K562 (cell line): ENCODE measurements at regions not wholly inside any gene's neighbourhood (a gene's known extent, or its start where the extent isn't known, plus 50 kb on each side); places are given as distances from the start of the nearest gene placed in this dataset.

Experiments used
- POLR2A ChIP-seq: fragments of 450-650 bp; conservative IDR thresholded peaks from 2 replicates; pipeline ENCODE4 v1.6.1; 2016
- RAD51 ChIP-seq: fragments of 450-650 bp; IDR thresholded peaks from 2 replicates; pipeline ENCODE4 v1.7.1; 2016; ENCODE audit warnings: low read depth, mild to moderate bottlenecking, borderline replicate concordance
- SIN3A ChIP-seq, 2 experiments: fragments of 150-350 bp in 1 of 2; IDR thresholded peaks; 2 replicates each; pipeline ENCODE4 v1.6.1; 2011 to 2016; ENCODE audit warnings: borderline replicate concordance in 2 of 2, low read depth in 2 of 2, low read length in 2 of 2, mild to moderate bottlenecking in 2 of 2, moderate library complexity in 2 of 2; ENCODE audit not compliant: control insufficient read depth in 1 of 2
- TF ChIP-seq, protein P1 (sequence below), 3 experiments: IDR thresholded peaks in 2 of 3; conservative IDR thresholded peaks in 1 of 3; 2 replicates each; pipeline ENCODE4 v1.5.1; 2011 to 2012; ENCODE audit warnings: low read length in 3 of 3, mild to moderate bottlenecking in 3 of 3, control low read depth in 2 of 3, improper control_type of control experiment in 1 of 3, inconsistent platforms in 1 of 3, low read depth in 1 of 3, mixed read lengths in 1 of 3, moderate library complexity in 1 of 3; ENCODE audit not compliant: insufficient read depth in 2 of 3
- TF ChIP-seq, protein P2 (sequence below), 2 experiments: fragments of 200-800 bp in 1 of 2; sonication (Bioruptor generic) in 1 of 2; sonication (generic) in 1 of 2; formaldehyde crosslinking in 1 of 2; IDR thresholded peaks in 1 of 2; conservative IDR thresholded peaks in 1 of 2; 2 replicates each; pipeline versions ENCODE4 v1.5.0 to v1.6.1; 2016 to 2020; ENCODE audit warnings: missing compliant biosample characterization in 1 of 2, missing genetic modification characterization in 1 of 2, missing genetic modification reagents in 1 of 2
- TF ChIP-seq, protein P3 (sequence below): sonication (generic); formaldehyde crosslinking; IDR thresholded peaks from 2 replicates; pipeline ENCODE4 v1.8.0; 2022; ENCODE audit warnings: mild to moderate bottlenecking, missing genetic modification reagents

DNA sequence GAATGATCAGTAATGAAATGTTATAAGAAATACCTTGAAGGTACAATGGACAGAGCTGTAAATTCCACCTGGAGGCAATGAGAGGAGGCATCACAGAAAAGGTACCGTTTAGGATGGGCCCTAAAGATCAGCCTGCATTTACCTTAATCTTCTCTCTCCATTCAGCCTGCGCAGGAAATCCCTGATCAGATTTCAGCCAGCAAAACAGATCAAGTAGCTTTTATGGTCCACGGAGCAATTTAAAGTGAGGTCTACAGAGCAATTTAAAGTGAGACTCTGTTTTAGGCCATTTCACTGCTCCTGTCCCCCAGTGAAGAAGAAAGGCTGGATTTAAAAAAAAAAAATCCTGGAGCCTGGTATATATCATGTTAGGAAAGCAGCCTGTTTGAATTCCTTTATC lies 195.1 kb upstream of the VCX start:
- TF ChIP-seq, protein P1, sequence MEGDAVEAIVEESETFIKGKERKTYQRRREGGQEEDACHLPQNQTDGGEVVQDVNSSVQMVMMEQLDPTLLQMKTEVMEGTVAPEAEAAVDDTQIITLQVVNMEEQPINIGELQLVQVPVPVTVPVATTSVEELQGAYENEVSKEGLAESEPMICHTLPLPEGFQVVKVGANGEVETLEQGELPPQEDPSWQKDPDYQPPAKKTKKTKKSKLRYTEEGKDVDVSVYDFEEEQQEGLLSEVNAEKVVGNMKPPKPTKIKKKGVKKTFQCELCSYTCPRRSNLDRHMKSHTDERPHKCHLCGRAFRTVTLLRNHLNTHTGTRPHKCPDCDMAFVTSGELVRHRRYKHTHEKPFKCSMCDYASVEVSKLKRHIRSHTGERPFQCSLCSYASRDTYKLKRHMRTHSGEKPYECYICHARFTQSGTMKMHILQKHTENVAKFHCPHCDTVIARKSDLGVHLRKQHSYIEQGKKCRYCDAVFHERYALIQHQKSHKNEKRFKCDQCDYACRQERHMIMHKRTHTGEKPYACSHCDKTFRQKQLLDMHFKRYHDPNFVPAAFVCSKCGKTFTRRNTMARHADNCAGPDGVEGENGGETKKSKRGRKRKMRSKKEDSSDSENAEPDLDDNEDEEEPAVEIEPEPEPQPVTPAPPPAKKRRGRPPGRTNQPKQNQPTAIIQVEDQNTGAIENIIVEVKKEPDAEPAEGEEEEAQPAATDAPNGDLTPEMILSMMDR (IDR thresholded peaks at IDR 0.05 in 2 of 3, conservative IDR thresholded peaks at IDR 0.05 in 1 of 3; ENCODE audit: insufficient read depth in 2 of 3, low read depth in 1 of 3, low read length in 3 of 3) = no peak
- TF ChIP-seq, protein P2, sequence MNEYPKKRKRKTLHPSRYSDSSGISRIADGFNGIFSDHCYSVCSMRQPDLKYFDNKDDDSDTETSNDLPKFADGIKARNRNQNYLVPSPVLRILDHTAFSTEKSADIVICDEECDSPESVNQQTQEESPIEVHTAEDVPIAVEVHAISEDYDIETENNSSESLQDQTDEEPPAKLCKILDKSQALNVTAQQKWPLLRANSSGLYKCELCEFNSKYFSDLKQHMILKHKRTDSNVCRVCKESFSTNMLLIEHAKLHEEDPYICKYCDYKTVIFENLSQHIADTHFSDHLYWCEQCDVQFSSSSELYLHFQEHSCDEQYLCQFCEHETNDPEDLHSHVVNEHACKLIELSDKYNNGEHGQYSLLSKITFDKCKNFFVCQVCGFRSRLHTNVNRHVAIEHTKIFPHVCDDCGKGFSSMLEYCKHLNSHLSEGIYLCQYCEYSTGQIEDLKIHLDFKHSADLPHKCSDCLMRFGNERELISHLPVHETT (CRISPR knock-in tag; conservative IDR thresholded peaks at IDR 0.05 in 1 of 2, IDR thresholded peaks at IDR 0.05 in 1 of 2) = no peak
- TF ChIP-seq, protein P3, sequence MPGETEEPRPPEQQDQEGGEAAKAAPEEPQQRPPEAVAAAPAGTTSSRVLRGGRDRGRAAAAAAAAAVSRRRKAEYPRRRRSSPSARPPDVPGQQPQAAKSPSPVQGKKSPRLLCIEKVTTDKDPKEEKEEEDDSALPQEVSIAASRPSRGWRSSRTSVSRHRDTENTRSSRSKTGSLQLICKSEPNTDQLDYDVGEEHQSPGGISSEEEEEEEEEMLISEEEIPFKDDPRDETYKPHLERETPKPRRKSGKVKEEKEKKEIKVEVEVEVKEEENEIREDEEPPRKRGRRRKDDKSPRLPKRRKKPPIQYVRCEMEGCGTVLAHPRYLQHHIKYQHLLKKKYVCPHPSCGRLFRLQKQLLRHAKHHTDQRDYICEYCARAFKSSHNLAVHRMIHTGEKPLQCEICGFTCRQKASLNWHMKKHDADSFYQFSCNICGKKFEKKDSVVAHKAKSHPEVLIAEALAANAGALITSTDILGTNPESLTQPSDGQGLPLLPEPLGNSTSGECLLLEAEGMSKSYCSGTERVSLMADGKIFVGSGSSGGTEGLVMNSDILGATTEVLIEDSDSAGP = no peak
- TF ChIP-seq POLR2A = no peak
- no peak for TF ChIP-seq RAD51
- no peak for TF ChIP-seq SIN3A (IDR thresholded peaks at IDR 0.05; ENCODE audit: borderline replicate concordance in 2 of 2, control insufficient read depth in 1 of 2, low read depth in 2 of 2, low read length in 2 of 2)
